ENCODE measurements at regions not wholly inside any gene's neighbourhood (a gene's known extent, or its start where the extent isn't known, plus 50 kb on each side); places are given as distances from the start of the nearest gene placed in this dataset.

- no peak for DNase-seq (ENCODE audit: low spot score in 2 of 2)
- TF ChIP-seq CTCF (IDR thresholded peaks at IDR 0.05) = no peak
- no peak for TF ChIP-seq POLR2AphosphoS5 (IDR thresholded peaks at IDR 0.05)
- TF ChIP-seq POLR2A (IDR thresholded peaks at IDR 0.05) = no peak
- H3K27ac ChIP-seq = no peak overlapping the region
- no peaks in the 10 kb centered on the region for H3K4me1 ChIP-seq
- H3K9me3 ChIP-seq = no peaks in the 10 kb centered on the region
- intact Hi-C loops (cut with DNase I; ENCODE audit: low total_unique reads) = no loop called here
- no peaks in the 10 kb centered on the region for H3K27me3 ChIP-seq
- H3K4me3 ChIP-seq = no peak overlapping the region
- no peaks in the 10 kb centered on the region for H3K36me3 ChIP-seq
These were observed 54.1 kb upstream of the UNC5C start for GRCh38 chr4:95602872-95603271.

DNA sequence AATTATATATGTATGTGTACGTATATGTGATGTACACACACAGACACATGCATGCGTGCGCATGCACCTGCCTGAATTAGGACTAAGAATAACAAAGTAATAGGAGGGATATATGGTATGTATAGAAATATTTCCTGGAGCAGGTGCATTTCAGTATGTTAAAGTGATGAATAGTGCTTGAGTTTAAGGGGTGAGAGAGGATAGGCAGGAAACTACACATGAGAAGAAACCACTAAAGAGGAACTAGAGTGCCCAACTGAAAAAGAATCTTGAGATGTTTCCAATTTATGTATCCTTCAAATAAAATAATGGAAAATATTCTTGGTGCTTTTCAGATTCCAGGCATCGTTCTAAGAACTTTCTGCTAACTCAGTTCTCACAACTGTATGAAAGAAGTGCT, 52.6 kb upstream of the UNC5C start:
- Histone ChIP-seq H3K36me3 (no peaks in the 10 kb centered on the region), H3K27ac (no peak overlapping the region), H3K9me3 (no peaks in the 10 kb centered on the region), H3K4me1 (no peaks in the 10 kb centered on the region), H3K27me3 (no peaks in the 10 kb centered on the region), H3K4me3 (no peak overlapping the region)
- no peak for TF ChIP-seq POLR2AphosphoS5 (IDR thresholded peaks at IDR 0.05)
- TF ChIP-seq POLR2A (IDR thresholded peaks at IDR 0.05) = no peak
- no peak for DNase-seq (ENCODE audit: low spot score in 2 of 2)
- intact Hi-C loops (cut with DNase I; ENCODE audit: low total_unique reads) = no loop called here

- DNase-seq (ENCODE audit: low spot score in 2 of 2) = no peak
- TF ChIP-seq POLR2AphosphoS5 (IDR thresholded peaks at IDR 0.05) (no peak), POLR2A (IDR thresholded peaks at IDR 0.05) (no peak), CTCF (IDR thresholded peaks at IDR 0.05) (no peak)
- no peaks in the 10 kb centered on the region for H3K4me1 ChIP-seq
- H3K27ac ChIP-seq = no peak overlapping the region
- H3K4me3 ChIP-seq = no peak overlapping the region
- no peaks in the 10 kb centered on the region for H3K36me3 ChIP-seq
- intact Hi-C loops (cut with DNase I; ENCODE audit: low total_unique reads) = no loop called here
- H3K27me3 ChIP-seq = no peaks in the 10 kb centered on the region
- H3K9me3 ChIP-seq = no peaks in the 10 kb centered on the region
These were observed 51.1 kb upstream of the UNC5C start for GRCh38 chr4:95599777-95600400.

Data from breast epithelium (tissue), 4 donors.